GM21360 (cell line): ENCODE measurements at regions not wholly inside any gene's neighbourhood (a gene's known extent, or its start where the extent isn't known, plus 50 kb on each side); places are given as distances from the start of the nearest gene placed in this dataset.

ENCODE experiments used
- ATAC-seq: cut with Tn5 transposase; IDR thresholded peaks from one replicate; pipeline ENCODE4 v1.9.1; 2021; ENCODE audit warnings: mild to moderate bottlenecking, moderate library complexity; ENCODE audit not compliant: unreplicated experiment

GRCh38 chr5:162323466-162323865 lies 255.9 kb downstream of the GABRG2 start:
- no peak for ATAC-seq

GRCh38 chr5:162324328-162324727 lies 256.8 kb downstream of the GABRG2 start:
- ATAC-seq = no peak

- no peak for ATAC-seq
Observed at GRCh38 chr5:162325143-162325727, 257.7 kb downstream of the GABRG2 start.

GRCh38 chr5:162334944-162335343 lies 267.4 kb downstream of the GABRG2 start:
- no peak for ATAC-seq

- ATAC-seq = no peak
Observed at GRCh38 chr5:162360373-162360931, 292.9 kb downstream of the GABRG2 start.

- ATAC-seq = no peak
Observed at GRCh38 chr5:162372256-162372655, 304.7 kb downstream of the GABRG2 start.

GRCh38 chr5:162377895-162378294 lies 310.3 kb downstream of the GABRG2 start:
- ATAC-seq = no peak

GRCh38 chr5:162382839-162383238 lies 315.3 kb downstream of the GABRG2 start:
- no peak for ATAC-seq

GRCh38 chr5:162384225-162384624 lies 316.7 kb downstream of the GABRG2 start:
- no peak for ATAC-seq

- no peak for ATAC-seq
Observed at GRCh38 chr5:162391833-162392232, 324.3 kb downstream of the GABRG2 start.

- no peak for ATAC-seq
Observed at GRCh38 chr5:162392336-162392735, 324.8 kb downstream of the GABRG2 start.

- ATAC-seq = no peak
Observed at GRCh38 chr5:162393534-162393933, 326.0 kb downstream of the GABRG2 start.

GRCh38 chr5:162407614-162408013 lies 340.0 kb downstream of the GABRG2 start:
- ATAC-seq = no peak

- ATAC-seq = no peak
Observed at GRCh38 chr5:162410365-162410764, 342.8 kb downstream of the GABRG2 start.

- ATAC-seq = no peak
Observed at GRCh38 chr5:162429142-162429541, 361.6 kb downstream of the GABRG2 start.

- ATAC-seq = no peak
Observed at GRCh38 chr5:162434281-162434680, 366.7 kb downstream of the GABRG2 start.

GRCh38 chr5:162436055-162436454 lies 368.5 kb downstream of the GABRG2 start:
- ATAC-seq = no peak

- no peak for ATAC-seq
Observed at GRCh38 chr5:162444129-162444762, 376.7 kb downstream of the GABRG2 start.

GRCh38 chr5:162456086-162456485 lies 388.5 kb downstream of the GABRG2 start:
- ATAC-seq = no peak

- ATAC-seq = no peak
Observed at GRCh38 chr5:162466011-162466410, 398.4 kb downstream of the GABRG2 start.

GRCh38 chr5:162473041-162473714 lies 405.6 kb downstream of the GABRG2 start:
- ATAC-seq = no peak

GRCh38 chr5:162474239-162474638 lies 406.7 kb downstream of the GABRG2 start:
- no peak for ATAC-seq
